Activated CD4-positive, alpha-beta T cell treated with anti-CD3 and anti-CD28 coated beads, Interleukin-2, amount 50 U/mL, for 4 hours (primary cell): ENCODE measurements at regions not wholly inside any gene's neighbourhood (a gene's known extent, or its start where the extent isn't known, plus 50 kb on each side); places are given as distances from the start of the nearest gene placed in this dataset.

Experiments used
- DNase-seq, 2 experiments: peaks; one replicate each; pipeline ENCODE4 v3.0.0-alpha.2; 2020

GRCh38 chr19:46911456-46911855 is 50.7 kb downstream of the ARHGAP35 start:
- DNase-seq: no peak

DNA sequence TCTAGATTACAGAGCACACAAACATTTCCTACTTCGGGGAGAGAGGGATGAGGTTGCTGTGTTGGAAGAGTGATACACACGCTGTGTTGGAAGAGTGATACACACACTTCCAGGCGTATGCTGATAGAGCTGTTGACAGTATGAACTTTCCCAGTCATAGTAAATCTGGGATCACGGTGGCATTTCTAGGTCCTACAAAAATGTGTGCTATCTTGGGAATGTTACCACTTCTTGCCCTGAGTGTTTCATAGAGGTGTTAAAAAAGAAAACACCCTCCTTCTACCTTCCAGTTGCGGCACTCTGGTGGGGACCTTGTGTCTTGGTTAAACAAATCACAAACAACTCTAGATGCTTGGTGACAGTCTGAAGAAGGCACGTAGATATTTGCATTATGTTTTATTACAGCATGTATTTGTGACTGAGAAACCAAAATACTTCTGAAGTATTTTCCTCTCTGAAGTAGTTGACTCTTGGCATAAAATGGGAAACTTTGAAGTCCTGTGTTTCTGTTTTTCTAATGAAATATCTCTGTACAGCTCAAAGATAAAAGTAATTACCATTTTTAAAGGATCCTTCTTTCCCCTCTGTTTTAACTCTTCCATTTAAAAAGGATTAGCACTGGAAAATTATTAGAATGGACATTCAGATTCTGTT is 52.5 kb downstream of the ARHGAP35 start:
- no peak for DNase-seq

DNA sequence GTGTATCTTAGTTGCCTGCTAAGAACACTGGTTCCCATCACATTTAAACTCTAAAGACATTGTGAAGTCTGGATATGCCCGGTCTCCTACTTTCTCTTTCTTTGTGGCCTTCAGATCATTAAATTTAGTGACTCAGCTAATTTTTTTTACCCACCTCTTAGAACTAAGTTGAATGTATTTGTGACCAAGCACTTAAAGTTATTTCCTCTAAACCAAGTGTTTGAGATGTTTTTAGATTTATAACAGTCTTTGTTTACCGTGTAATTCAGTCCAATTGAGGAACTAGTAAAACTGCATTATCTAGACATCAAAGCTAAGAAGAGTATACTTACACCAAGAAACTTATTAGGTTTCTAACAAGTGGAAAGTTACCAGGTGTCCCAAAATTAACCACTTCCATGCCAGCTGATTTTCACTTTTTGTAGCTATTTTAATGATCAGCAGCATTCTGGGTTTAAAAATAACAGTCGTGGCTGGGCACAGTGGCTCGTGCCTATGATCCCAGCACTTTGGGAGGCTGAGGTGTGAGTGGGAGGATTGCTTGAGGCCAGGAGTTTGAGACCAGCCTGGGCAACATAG is 53.1 kb downstream of the ARHGAP35 start:
- DNase-seq: no peak

DNA sequence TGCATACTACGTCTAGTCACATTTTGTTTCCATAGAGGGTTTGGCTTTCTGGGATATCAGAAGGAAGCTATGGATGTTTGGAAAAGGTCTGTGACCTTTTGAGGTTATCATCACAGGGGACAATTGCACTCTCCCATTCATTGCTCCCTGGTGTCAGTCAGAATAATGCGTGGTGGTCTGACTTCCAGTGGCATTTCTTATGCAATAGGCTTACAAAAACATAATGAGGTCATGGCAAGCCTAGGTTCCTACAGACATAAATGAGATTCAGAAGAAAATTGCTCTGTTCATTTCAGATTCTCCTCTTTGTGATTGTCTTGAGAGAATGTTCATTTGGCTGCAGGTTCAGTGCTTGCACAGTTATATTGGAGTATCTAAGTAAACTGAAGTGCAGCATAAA is 54.6 kb downstream of the ARHGAP35 start:
- no peak for DNase-seq

GRCh38 chr19:46917002-46917401 is 56.2 kb downstream of the ARHGAP35 start:
- DNase-seq: no peak

- DNase-seq: no peak
These were observed 58.5 kb downstream of the ARHGAP35 start for GRCh38 chr19:46919324-46919723.

DNA sequence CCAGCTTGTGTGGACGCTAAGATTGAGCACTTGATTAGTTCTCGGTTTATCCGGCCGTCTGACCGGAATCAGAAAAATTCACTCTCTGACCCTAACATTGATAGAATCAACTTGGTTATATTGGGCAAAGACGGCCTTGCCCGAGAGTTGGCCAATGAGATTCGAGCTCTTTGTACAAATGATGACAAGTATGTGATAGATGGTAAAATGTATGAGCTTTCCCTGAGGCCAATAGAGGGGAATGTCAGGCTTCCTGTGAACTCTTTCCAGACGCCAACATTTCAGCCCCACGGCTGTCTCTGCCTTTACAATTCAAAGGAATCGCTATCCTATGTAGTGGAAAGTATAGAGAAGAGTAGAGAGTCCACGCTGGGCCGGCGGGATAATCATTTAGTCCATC is 59.6 kb downstream of the ARHGAP35 start:
- no peak for DNase-seq

GRCh38 chr19:46921071-46921470 is 60.3 kb downstream of the ARHGAP35 start:
- DNase-seq: no peak

DNA sequence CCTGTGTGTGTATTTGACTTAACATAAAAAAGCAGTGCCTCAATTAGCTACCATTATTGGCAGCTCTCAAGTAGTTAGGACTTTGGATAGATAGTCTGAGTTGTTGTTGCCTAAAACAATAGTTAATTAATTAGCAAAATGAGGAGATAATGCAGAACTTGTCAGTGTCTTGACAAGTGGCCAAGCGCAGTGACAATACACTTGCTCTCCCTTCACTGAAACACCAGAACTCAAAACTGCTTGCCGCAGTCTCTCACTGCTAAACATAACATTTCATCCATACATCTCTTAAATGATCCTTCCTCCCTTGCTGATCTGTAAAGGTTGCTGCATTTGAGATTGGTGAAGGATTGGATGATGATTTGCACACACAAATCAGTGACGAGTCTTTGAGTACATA is 61.7 kb downstream of the ARHGAP35 start:
- DNase-seq: no peak

GRCh38 chr19:46924874-46925547 is 64.2 kb downstream of the ARHGAP35 start:
- no peak for DNase-seq

GRCh38 chr19:46925548-46925950 is 64.8 kb downstream of the ARHGAP35 start:
- no peak for DNase-seq

DNA sequence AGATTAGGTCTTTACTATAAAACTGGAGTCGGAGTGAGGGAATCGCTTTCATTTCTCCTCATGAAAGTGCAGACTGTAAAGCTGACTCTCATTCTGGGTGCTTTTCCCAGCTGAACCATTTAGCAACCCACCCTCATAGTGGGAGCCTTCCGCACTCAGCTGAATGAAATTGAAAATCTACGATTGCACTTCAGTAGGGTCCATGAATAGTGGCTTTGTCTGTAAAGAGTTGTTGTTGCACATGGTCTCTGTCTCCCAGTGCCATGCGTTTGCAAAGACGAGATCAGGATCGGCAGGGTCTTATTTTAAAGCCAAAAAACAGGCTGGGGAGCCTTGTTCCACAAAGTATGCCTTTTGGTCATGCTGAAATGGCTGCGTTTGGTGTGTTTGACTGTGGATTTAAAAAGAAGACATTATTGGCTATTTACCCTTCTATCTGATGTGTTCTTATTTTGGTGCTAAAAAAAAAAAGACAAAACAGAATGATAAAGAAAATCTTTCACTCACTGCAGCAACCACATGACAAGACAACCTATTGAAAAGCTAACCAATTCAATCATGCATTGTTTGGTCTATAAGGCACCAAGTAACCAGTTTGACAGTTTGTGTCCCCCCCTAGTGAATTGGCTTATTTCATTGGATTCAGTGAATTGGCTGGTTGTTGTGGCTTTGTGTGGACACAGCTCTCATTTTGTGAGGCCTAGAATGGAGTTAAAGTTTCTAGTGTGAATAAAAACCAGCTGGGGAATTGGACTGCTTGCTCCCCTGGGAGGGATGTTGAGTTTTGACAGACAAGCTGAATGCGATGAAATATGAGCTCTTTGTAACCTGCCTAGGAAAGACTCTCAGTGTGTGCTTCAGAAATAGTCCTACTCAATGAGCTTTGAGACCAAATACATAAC is 65.6 kb downstream of the ARHGAP35 start:
- no peak for DNase-seq

GRCh38 chr19:46927106-46927505 is 66.3 kb downstream of the ARHGAP35 start:
- DNase-seq: no peak

GRCh38 chr19:46927893-46928292 is 67.1 kb downstream of the ARHGAP35 start:
- DNase-seq: no peak

- DNase-seq: no peak
These were observed 68.2 kb downstream of the ARHGAP35 start for GRCh38 chr19:46928951-46929350.

- no peak for DNase-seq
These were observed 70.4 kb downstream of the ARHGAP35 start for GRCh38 chr19:46931202-46931601.

- no peak for DNase-seq
These were observed 71.5 kb downstream of the ARHGAP35 start for GRCh38 chr19:46932346-46932745.

GRCh38 chr19:46935066-46935663 is 74.4 kb downstream of the ARHGAP35 start:
- DNase-seq: no peak

GRCh38 chr19:46943150-46943946 is 76.3 kb upstream of the NPAS1 start:
- no peak for DNase-seq

- DNase-seq: no peak
These were observed 75.4 kb upstream of the NPAS1 start for GRCh38 chr19:46944123-46944748.

DNA sequence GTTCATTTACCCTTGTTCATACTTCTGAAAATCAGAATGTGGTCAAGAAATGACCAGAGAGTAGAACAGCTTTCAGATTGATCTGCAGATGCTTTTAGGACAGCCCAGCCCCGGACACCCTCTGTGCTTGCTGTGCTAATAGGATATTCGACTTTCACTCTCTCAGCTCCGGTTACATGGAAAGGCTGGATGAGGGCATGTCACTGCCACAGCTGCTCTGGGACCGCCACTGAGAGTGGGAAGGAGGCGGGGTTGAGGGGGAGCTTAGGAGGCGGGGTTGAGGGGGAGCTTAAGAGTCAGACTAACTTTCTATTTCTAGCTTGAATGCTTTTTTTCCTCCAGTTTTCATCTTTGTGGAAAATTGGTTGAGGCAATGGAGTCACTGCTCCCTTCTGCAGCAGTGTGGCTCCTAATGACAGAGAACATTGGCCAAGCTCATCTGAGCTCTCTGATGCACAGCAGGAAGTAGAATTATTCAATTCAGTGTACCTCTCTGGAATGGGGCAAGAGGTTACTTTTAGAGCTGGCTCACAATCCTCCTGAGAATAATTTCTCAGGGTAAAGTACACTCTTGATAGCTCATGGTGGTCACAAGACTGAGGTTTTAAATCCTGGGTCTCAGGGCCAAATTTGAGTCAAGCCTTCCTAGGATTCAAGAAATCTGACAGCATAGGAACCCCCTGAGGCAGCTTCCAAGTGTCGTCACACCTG is 74.6 kb upstream of the NPAS1 start:
- no peak for DNase-seq
